HL-60 (cell line): ENCODE measurements at regions not wholly inside any gene's neighbourhood (a gene's known extent, or its start where the extent isn't known, plus 50 kb on each side); places are given as distances from the start of the nearest gene placed in this dataset.

Experiments
- CTCF ChIP-seq: IDR thresholded peaks from one replicate; pipeline ENCODE4 v1.5.1; 2011; ENCODE audit warnings: low read length, control low read depth, inconsistent platforms; ENCODE audit not compliant: insufficient read depth
- GABPA ChIP-seq: IDR thresholded peaks from 2 replicates; pipeline ENCODE4 v1.6.1; 2012; ENCODE audit warnings: low read depth
- POLR2AphosphoS5 ChIP-seq: IDR thresholded peaks from 2 replicates; pipeline ENCODE4 v1.6.1; 2012; ENCODE audit warnings: low read depth
- REST ChIP-seq: IDR thresholded peaks from 2 replicates; pipeline ENCODE4 v1.6.1; 2012; ENCODE audit warnings: low read depth; ENCODE audit not compliant: insufficient replicate concordance
- SPI1 ChIP-seq: IDR thresholded peaks from 2 replicates; pipeline ENCODE4 v1.6.1; 2012; ENCODE audit warnings: low read depth, mild to moderate bottlenecking, borderline replicate concordance

DNA sequence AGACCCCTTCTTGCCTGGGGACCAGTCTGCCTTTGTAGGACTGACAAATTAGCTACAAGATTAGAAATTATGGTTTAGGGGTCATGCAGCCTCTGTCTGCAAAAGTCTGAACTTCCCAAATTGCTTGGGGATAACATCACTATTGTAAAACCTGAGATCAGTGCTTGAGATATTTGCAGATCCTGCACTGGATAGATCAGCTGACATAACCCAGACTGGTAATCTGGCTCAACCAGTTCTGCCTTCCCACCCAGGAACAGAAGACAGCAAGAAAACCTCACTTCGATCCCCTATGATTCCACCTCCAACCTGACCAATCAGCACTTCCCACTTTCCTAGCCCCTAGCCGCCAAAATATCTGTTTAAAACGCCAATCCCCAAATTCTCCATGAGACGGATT is 202.8 kb upstream of the DIAPH2 start:
- TF ChIP-seq CTCF (no peak), REST (no peak), POLR2AphosphoS5 (no peak), GABPA (no peak), SPI1 (no peak)
